ENCODE measurements at regions not wholly inside any gene's neighbourhood (a gene's known extent, or its start where the extent isn't known, plus 50 kb on each side); places are given as distances from the start of the nearest gene placed in this dataset.

- TF ChIP-seq POLR2AphosphoS5 (IDR thresholded peaks at IDR 0.05; ENCODE audit: low read depth, low read length) = no peak
- TF ChIP-seq TAF1 (IDR thresholded peaks at IDR 0.05; ENCODE audit: borderline replicate concordance, low read depth, low read length) = no peak
Measured at GRCh38 chr10:106302961-106303360, 861.5 kb downstream of the SORCS1 start.

All from GM12892 (cell line).